SH-SY5Y (cell line): ENCODE measurements at regions not wholly inside any gene's neighbourhood (a gene's known extent, or its start where the extent isn't known, plus 50 kb on each side); places are given as distances from the start of the nearest gene placed in this dataset.

Experiments
- GATA2 ChIP-seq: IDR thresholded peaks from 2 replicates; pipeline ENCODE4 v1.6.1; 2011; ENCODE audit warnings: mild to moderate bottlenecking, low read depth, low read length
- GATA3 ChIP-seq: IDR thresholded peaks from 2 replicates; pipeline ENCODE4 v1.6.1; 2011; ENCODE audit warnings: low read depth, mild to moderate bottlenecking, low read length, moderate library complexity

GRCh38 chr17:71035226-71035625, 865.9 kb downstream of the KCNJ2 start:
- TF ChIP-seq GATA2, result no peak
- no peak for TF ChIP-seq GATA3
